Astrocyte of the cerebellum (primary cell): ENCODE measurements at regions not wholly inside any gene's neighbourhood (a gene's known extent, or its start where the extent isn't known, plus 50 kb on each side); places are given as distances from the start of the nearest gene placed in this dataset.

ENCODE experiments used
- DNase-seq: peaks from one replicate; pipeline ENCODE4 v3.0.0-alpha.2; 2011; ENCODE audit warnings: low read depth
- H3K4me3 ChIP-seq: 2 replicates; pipeline ENCODE4 v1.5.1; 2011; ENCODE audit warnings: mild to moderate bottlenecking, low read depth, low read length, moderate library complexity
- in situ Hi-C: cut with HindIII; loops from 2 replicates; pipeline ENCODE4 v1.10.0; 2017; ENCODE audit warnings: low sequenced_read_pairs
- TF ChIP-seq, protein P1 (sequence below): IDR thresholded peaks from 2 replicates; pipeline ENCODE4 v1.5.1; 2012; ENCODE audit warnings: low read length, low read depth, moderate library complexity, mild to moderate bottlenecking; ENCODE audit errors: missing control alignments

- H3K4me3 ChIP-seq, result no peak overlapping the region
- in situ Hi-C loops, result no loop called here
- TF ChIP-seq, protein P1, sequence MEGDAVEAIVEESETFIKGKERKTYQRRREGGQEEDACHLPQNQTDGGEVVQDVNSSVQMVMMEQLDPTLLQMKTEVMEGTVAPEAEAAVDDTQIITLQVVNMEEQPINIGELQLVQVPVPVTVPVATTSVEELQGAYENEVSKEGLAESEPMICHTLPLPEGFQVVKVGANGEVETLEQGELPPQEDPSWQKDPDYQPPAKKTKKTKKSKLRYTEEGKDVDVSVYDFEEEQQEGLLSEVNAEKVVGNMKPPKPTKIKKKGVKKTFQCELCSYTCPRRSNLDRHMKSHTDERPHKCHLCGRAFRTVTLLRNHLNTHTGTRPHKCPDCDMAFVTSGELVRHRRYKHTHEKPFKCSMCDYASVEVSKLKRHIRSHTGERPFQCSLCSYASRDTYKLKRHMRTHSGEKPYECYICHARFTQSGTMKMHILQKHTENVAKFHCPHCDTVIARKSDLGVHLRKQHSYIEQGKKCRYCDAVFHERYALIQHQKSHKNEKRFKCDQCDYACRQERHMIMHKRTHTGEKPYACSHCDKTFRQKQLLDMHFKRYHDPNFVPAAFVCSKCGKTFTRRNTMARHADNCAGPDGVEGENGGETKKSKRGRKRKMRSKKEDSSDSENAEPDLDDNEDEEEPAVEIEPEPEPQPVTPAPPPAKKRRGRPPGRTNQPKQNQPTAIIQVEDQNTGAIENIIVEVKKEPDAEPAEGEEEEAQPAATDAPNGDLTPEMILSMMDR, result no peak
These were observed 2159.7 kb upstream of the PIK3C3 start for GRCh38 chr18:39795350-39795749.

DNA sequence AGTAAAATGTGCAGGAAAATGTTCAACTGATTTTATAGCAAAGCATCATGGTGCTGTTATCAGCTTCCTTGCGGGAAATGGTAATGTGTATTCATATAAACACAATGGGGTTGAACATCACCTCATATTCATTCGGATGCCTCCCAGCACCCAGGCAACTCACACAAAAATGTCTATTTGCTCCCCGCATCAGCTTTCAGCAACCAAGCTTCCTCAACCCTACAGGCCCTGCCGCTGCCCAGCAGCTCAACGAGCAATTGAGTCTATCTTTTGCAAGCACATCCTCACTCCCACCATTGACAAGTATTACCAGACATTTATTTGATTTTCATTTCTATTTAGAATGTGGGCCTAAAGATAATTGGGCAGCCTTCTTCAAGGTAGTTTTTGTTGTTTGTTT lies 2161.4 kb upstream of the PIK3C3 start:
- no peak overlapping the region for H3K4me3 ChIP-seq
- TF ChIP-seq, protein P1, result no peak
- DNase-seq, result no peak
- in situ Hi-C loops, result no loop called here

More at GRCh38 chr18:39795350-39795749, 2159.7 kb upstream of the PIK3C3 start:
- no peak for DNase-seq

- no peak overlapping the region for H3K4me3 ChIP-seq
- TF ChIP-seq, protein P1, result no peak
- in situ Hi-C loops, result no loop called here
- DNase-seq, result no peak
These were observed 2166.7 kb upstream of the PIK3C3 start for GRCh38 chr18:39788383-39788782.

DNA sequence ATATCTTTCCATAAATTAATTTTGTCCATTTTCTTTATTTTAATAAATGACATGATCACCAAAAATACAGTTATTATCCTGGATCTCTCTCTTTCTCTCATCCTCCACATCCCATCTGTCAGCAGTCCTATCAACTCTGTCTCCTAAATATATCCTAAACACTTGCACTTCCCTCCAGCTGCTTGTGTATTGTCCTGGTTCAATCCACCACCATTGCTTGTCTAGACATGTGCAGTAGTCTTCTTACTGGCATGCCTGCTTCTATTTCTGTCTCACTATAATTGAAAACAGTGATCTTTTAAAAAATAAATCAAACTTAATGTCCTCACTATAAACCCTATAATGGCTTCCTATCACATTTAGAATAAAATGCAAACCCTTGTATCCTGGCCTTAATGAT lies 2168.6 kb upstream of the PIK3C3 start:
- no peak overlapping the region for H3K4me3 ChIP-seq
- no peak for DNase-seq
- TF ChIP-seq, protein P1, result no peak
- in situ Hi-C loops, result no loop called here

GRCh38 chr18:39784541-39784940 lies 2170.5 kb upstream of the PIK3C3 start:
- in situ Hi-C loops, result no loop called here
- TF ChIP-seq, protein P1, result no peak
- DNase-seq, result no peak
- H3K4me3 ChIP-seq, result no peak overlapping the region

DNA sequence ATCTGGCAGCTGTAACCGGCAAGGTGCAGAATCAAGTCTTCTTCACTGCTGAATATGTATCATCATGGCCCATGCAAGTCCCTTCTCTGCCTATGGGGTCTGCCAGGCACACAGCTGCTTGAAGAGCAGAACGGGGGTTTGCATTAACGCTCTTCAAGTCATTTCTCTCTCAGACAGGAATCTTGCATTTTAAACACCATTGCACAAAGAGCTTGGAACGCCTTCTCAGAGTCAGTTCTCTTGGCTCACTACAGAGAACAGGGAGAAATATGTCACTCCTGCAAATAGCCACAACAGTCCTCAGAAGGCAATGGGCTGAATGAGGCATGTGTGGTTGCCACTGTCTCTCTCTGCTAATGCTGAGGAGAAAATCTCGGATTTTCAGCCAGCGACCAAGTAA lies 2173.5 kb upstream of the PIK3C3 start:
- TF ChIP-seq, protein P1, result no peak
- in situ Hi-C loops, result no loop called here
- DNase-seq, result no peak
- H3K4me3 ChIP-seq, result no peak overlapping the region

DNA sequence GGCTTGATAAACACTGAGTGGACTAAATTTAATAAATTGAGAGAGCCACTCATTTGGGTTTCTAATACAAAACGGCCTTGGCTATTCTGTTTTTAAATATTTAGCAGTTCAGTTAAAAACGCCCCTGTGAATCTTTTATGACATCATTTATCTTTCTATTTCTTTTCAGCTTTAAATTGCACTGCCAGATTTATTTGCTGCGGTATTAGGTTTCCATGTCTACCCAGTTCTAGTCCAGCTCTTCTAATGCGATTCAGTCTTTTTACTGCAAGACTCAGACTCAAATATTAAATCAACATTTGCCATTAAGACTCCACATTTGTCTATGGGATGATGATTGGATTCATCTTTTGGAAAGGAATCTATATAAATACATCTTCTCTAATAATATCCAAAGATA lies 2174.3 kb upstream of the PIK3C3 start:
- in situ Hi-C loops, result no loop called here
- no peak overlapping the region for H3K4me3 ChIP-seq
- TF ChIP-seq, protein P1, result no peak
- DNase-seq, result no peak
